ENCODE measurements at regions not wholly inside any gene's neighbourhood (a gene's known extent, or its start where the extent isn't known, plus 50 kb on each side); places are given as distances from the start of the nearest gene placed in this dataset.

- H3K4me3 ChIP-seq (ENCODE audit: low read length): no peak overlapping the region
- no peak for DNase-seq (ENCODE audit: low read depth)
- no peak for TF ChIP-seq CTCF (conservative IDR thresholded peaks at IDR 0.05; ENCODE audit: low read depth, low read length)
These were observed 339.2 kb upstream of the GATB start for GRCh38 chr4:152099981-152100378.

DNA sequence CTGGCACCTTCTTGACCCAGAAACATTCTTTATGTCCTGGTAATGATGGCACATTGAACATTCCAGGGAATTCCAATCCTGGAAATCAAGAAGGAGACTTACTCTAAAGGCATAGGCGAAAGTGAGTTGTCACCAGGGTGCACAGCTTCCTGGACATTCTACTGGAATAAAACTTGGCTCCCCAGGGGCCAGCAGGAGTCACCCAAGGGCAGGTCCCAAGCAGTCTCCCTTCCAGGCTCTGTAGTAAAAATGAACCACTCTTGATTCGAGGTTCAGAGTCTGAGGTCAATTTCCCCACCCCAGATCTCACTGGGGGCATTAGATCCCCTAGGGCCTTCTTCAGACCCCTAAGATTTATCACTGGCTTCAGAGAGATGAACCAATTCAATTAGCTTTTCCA is 338.7 kb upstream of the GATB start:
- TF ChIP-seq CTCF (conservative IDR thresholded peaks at IDR 0.05; ENCODE audit: low read depth, low read length): peak; percentile 27
- DNase-seq (ENCODE audit: low read depth): no peak
- H3K4me3 ChIP-seq (ENCODE audit: low read length): no peak overlapping the region

GRCh38 chr4:152099061-152099425 is 338.2 kb upstream of the GATB start:
- no peak overlapping the region for H3K4me3 ChIP-seq (ENCODE audit: low read length)
- DNase-seq (ENCODE audit: low read depth): no peak

DNA sequence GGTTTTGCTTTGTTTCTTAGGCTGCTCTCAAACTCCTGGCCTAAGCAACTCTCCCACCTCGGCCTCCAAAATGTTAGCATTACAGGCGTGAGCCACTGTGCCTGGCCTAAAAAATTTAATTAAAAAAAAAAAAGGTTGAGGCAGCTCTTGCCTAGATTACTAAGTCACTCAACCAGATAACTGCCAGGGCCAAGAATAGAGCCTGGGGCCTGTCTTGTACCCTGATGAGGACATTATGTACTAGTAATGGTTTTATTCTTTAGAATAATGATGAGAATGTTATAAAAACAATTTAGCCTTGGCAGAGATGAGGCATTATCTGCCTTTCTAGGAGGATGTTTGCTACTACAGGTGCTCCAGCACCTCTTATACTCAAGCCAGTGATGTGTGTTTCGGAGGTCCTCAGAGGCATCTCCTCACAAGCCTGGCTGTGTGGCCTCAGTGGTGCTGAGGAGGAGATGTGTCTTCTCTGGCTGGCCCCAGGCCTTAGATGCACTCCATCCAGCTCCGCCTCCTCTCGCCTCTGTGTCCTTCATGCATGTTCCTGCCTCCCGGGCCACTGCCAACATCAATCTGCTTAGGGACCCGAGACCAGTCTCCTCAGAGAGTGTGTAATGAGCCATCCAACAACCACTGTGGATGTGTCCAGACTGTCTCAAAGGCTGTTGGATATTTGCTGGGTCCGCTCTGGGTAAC is 337.7 kb upstream of the GATB start:
- TF ChIP-seq CTCF (conservative IDR thresholded peaks at IDR 0.05; ENCODE audit: low read depth, low read length): no peak
- no peak overlapping the region for H3K4me3 ChIP-seq (ENCODE audit: low read length)
- DNase-seq (ENCODE audit: low read depth): no peak

More at GRCh38 chr4:152099061-152099425, 338.2 kb upstream of the GATB start:
- no peak for TF ChIP-seq CTCF (conservative IDR thresholded peaks at IDR 0.05; ENCODE audit: low read depth, low read length)

DNA sequence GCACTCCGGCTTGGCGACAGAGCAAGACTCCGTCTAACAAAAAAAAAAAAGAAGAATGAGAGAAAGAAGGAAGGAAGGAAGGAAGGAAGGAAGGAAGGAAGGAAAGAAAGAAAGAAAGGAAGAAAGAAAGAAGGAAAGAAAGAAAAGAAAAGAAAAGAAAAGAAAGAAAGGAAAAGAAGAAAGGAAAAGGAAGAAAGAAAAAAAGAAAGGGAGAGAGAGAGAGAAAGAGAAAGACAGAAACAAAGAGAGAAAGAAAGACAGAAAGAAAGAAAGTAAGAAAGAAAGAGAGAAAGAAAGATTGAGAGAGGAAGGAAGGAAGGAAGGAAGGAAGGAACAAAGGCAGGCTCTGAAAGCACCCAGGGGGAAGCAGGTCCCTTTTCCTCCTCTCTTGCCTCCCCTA is 336.6 kb upstream of the GATB start:
- H3K4me3 ChIP-seq (ENCODE audit: low read length): no peak overlapping the region
- no peak for DNase-seq (ENCODE audit: low read depth)
- TF ChIP-seq CTCF (conservative IDR thresholded peaks at IDR 0.05; ENCODE audit: low read depth, low read length): no peak

DNA sequence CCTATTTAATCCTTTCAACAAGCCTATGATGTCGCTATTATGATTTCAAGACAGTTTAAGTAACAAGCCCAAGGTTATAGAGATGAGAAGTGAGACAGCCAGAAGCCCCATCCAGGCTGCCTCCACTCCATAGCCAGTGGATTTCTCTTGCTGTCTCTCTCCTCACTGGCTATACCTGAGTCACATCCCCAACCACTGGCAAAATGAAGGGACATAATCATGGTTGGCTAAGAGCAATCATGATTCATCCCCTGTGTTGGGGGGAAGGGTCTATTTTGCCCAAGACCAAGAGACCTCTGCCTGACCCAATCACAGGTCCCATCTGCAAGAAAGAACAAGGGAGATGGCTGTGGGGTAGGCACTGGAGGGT is 334.9 kb upstream of the GATB start:
- no peak for DNase-seq (ENCODE audit: low read depth)
- no peak for TF ChIP-seq CTCF (conservative IDR thresholded peaks at IDR 0.05; ENCODE audit: low read depth, low read length)
- no peak overlapping the region for H3K4me3 ChIP-seq (ENCODE audit: low read length)

GRCh38 chr4:152094970-152095700 is 334.3 kb upstream of the GATB start:
- TF ChIP-seq CTCF (conservative IDR thresholded peaks at IDR 0.05; ENCODE audit: low read depth, low read length): no peak

More at GRCh38 chr4:152094970-152095700, 334.3 kb upstream of the GATB start:
- DNase-seq (ENCODE audit: low read depth): no peak
- H3K4me3 ChIP-seq (ENCODE audit: low read length): no peak overlapping the region

Data from retinal pigment epithelial cell (primary cell).